ENCODE measurements at regions not wholly inside any gene's neighbourhood (a gene's known extent, or its start where the extent isn't known, plus 50 kb on each side); places are given as distances from the start of the nearest gene placed in this dataset.

GRCh38 chr2:193276988-193277387 is 1082.3 kb upstream of the TMEFF2 start:
- TF ChIP-seq GABPB1 (CRISPR knock-in tag; IDR thresholded peaks at IDR 0.05) (no peak), MAX (CRISPR knock-in tag; IDR thresholded peaks at IDR 0.05) (no peak), SOX15 (CRISPR knock-in tag; IDR thresholded peaks at IDR 0.05) (no peak), E2F1 (CRISPR knock-in tag; IDR thresholded peaks at IDR 0.05) (no peak), ZNF396 (CRISPR knock-in tag; IDR thresholded peaks at IDR 0.05; ENCODE audit: borderline replicate concordance) (no peak), ZSCAN18 (CRISPR knock-in tag; IDR thresholded peaks at IDR 0.05) (no peak), NFATC4 (CRISPR knock-in tag; IDR thresholded peaks at IDR 0.05) (no peak), ZNF263 (CRISPR knock-in tag; IDR thresholded peaks at IDR 0.05; ENCODE audit: low read depth) (no peak), ZBTB43 (CRISPR knock-in tag; IDR thresholded peaks at IDR 0.05) (no peak), MLX (CRISPR knock-in tag; IDR thresholded peaks at IDR 0.05) (no peak), E2F5 (CRISPR knock-in tag; IDR thresholded peaks at IDR 0.05) (no peak), SMAD4 (CRISPR knock-in tag; IDR thresholded peaks at IDR 0.05) (no peak), E2F4 (CRISPR knock-in tag; IDR thresholded peaks at IDR 0.05; ENCODE audit: borderline replicate concordance, low read depth) (no peak), CDX4 (CRISPR knock-in tag; IDR thresholded peaks at IDR 0.05; ENCODE audit: borderline replicate concordance) (no peak)
- DNase-seq (ENCODE audit: low spot score) (no peak), ATAC-seq (no peak; the same call in 1 of the 2 replicates)
- no peaks in the 10 kb centered on the region for H3K27me3 Mint-ChIP-seq (ENCODE audit: low read depth)
- no peaks in the 10 kb centered on the region for H3K36me3 Mint-ChIP-seq
- peaks cover 7% of the 10 kb centered on the region; the same call in 1 of the 2 replicates for H3K4me1 Mint-ChIP-seq
- ChIA-PET CTCF (interaction anchor here (1.4 kb wide), 1 partner anchor 308 kb away, joined by 3 read pairs; no protein-coding TSS in a partner anchor), POLR2A (no interaction called here)
- no peak overlapping the region for H3K4me3 Mint-ChIP-seq
- peaks cover 8% of the 10 kb centered on the region for H3K9me3 Mint-ChIP-seq
- no peak overlapping the region for H3K27ac Mint-ChIP-seq

- H3K4me1 Mint-ChIP-seq = peaks cover 7% of the 10 kb centered on the region; the same call in 1 of the 2 replicates
- no peak overlapping the region; the same call in 1 of the 2 replicates for H3K27ac Mint-ChIP-seq
- peaks cover 12% of the 10 kb centered on the region for H3K9me3 Mint-ChIP-seq
- CTCF ChIA-PET = interaction anchor here (1.4 kb wide), 1 partner anchor 308 kb away, joined by 3 read pairs; no protein-coding TSS in a partner anchor
- H3K4me3 Mint-ChIP-seq = no peak overlapping the region
- DNase-seq (ENCODE audit: low spot score) (no peak), ATAC-seq (no peak)
- POLR2A ChIA-PET = no interaction called here
- no peaks in the 10 kb centered on the region for H3K27me3 Mint-ChIP-seq (ENCODE audit: low read depth)
- no peaks in the 10 kb centered on the region for H3K36me3 Mint-ChIP-seq
- TF ChIP-seq IRF2 (CRISPR knock-in tag; IDR thresholded peaks at IDR 0.05; ENCODE audit: borderline replicate concordance, low read depth) = no peak
- TF ChIP-seq ZNF317 (CRISPR knock-in tag; IDR thresholded peaks at IDR 0.05; ENCODE audit: borderline replicate concordance, low read depth) = no peak
- no peak for TF ChIP-seq ATF2 (CRISPR knock-in tag; IDR thresholded peaks at IDR 0.05; ENCODE audit: borderline replicate concordance, low read depth)
- TF ChIP-seq FOXP4 (CRISPR knock-in tag; IDR thresholded peaks at IDR 0.05) = no peak
- no peak for TF ChIP-seq RELA (CRISPR knock-in tag; IDR thresholded peaks at IDR 0.05; ENCODE audit: borderline replicate concordance)
- no peak for TF ChIP-seq TEAD4 (CRISPR knock-in tag; IDR thresholded peaks at IDR 0.05)
- no peak for TF ChIP-seq E2F1 (CRISPR knock-in tag; IDR thresholded peaks at IDR 0.05)
- no peak for TF ChIP-seq ZNF121 (CRISPR knock-in tag; IDR thresholded peaks at IDR 0.05)
These were observed 1081.8 kb upstream of the TMEFF2 start for GRCh38 chr2:193276560-193276959.

Measured in WTC11 (cell line).